Stimulated activated CD8-positive, alpha-beta memory T cell treated with anti-CD3 and anti-CD28 coated beads, Interleukin-15, amount 100 ng/mL, for 24 hours (primary cell): ENCODE measurements at regions not wholly inside any gene's neighbourhood (a gene's known extent, or its start where the extent isn't known, plus 50 kb on each side); places are given as distances from the start of the nearest gene placed in this dataset.
A peak's percentile ranks its signal among the peaks of the same experiment; 100 is the strongest.

Experiments used
- DNase-seq: peaks from one replicate; pipeline ENCODE4 v3.0.0-alpha.2; 2020; ENCODE audit warnings: low read depth

GRCh38 chr12:127358888-127359287, 908.1 kb upstream of the TMEM132C start:
- DNase-seq = no peak

- no peak for DNase-seq
Measured at GRCh38 chr12:127360580-127360979, 906.4 kb upstream of the TMEM132C start.

GRCh38 chr12:127362121-127362520, 904.8 kb upstream of the TMEM132C start:
- no peak for DNase-seq

GRCh38 chr12:127363392-127363791, 903.6 kb upstream of the TMEM132C start:
- DNase-seq = no peak

DNA sequence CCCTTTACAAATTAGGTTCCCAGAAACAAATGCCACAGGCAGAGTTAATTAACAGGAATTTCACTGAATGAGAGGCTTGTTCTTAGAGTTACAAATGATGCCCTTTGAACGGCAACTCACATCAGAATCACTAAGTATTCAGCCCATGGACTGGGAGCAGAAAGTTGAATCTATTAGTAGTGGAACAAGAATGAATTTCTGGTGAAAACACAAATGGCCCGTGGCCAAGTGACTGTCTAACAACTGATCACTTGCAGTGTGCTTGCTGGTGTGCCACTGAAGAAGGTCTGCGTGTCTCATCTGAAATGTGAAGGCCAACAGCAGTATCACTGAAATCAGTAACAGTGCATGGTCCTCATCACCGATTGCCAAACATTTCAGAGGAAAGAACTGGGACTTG, 893.4 kb upstream of the TMEM132C start:
- DNase-seq = no peak

DNA sequence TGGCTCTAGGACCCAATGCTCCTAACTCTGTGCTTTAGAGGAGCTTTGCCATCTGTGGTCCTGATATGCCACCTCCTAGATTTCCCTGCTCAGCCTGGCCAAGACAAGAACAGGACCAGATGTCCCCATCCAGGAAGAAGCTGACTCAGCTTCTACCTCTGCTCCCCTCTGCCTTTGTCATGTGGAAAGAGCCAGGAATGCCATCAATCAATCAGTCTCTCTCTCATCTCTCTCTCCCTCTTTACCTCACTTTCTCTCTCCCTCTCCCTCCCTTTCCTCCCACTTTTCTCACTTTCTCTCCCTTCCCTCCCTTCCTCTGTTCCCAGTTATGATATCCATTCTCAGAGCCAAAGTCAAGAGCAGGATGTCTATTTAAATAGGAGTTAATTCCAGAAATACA, 892.5 kb upstream of the TMEM132C start:
- DNase-seq = no peak

GRCh38 chr12:127381043-127381668, 885.8 kb upstream of the TMEM132C start:
- peak; percentile 15 for DNase-seq

GRCh38 chr12:127381681-127382080, 885.3 kb upstream of the TMEM132C start:
- DNase-seq = no peak

- DNase-seq = no peak
Measured at GRCh38 chr12:127383281-127383680, 883.7 kb upstream of the TMEM132C start.

DNA sequence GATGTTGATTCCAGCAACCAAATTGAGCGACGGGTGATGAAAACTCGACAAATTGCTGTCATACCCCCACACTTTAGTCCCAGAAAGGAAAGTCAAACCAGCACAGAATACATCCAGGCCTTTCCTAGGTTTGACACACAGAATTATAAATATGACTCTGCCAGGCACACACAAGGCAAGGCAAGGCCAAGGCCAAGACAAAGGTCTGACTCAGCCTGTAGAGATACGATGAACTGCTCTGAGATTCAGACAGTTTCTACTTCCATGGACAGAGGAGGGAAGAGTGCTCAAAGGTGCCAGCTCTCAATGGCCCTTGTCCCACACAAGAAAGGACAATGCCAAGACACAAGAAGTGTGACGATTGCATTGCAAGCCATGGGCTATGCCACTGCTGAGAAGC, 880.2 kb upstream of the TMEM132C start:
- no peak for DNase-seq

DNA sequence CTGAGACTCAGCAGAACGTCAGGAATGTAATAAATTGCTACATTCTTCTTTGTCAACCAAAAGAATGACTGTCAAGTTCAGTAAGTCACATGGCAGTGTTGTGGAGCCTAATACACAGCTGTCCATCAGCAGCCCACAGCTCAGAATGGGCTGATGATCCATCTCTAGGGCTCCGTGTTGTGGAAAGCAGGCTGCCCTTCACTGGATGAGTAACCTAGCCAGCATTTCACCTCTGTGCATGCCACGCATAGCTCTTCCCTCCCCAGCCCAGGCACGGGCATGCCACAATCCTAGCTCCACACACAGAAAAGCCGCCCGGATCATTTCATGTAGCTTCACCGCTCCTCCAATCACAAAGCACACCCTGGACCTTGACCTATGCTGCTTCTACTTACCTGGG, 878.0 kb upstream of the TMEM132C start:
- no peak for DNase-seq

DNA sequence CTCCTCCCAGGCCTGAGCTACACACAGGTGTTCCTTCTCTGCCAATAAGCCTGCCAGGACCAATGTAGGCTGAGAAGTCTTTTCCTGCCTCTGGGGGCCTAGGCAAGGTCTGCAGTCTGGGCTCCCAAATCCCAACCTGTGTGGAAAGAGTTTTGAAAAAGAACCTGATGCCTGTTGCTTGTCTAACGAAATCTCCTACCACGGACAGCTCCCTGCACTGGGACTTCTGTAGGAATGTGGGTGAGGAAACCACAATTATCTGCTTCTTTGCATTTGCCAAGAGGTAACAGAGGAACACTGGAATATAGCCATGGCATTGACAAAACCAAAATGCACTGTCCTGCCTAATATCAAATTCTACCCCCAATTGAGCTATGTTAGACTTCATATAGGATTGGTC, 877.0 kb upstream of the TMEM132C start:
- no peak for DNase-seq

DNA sequence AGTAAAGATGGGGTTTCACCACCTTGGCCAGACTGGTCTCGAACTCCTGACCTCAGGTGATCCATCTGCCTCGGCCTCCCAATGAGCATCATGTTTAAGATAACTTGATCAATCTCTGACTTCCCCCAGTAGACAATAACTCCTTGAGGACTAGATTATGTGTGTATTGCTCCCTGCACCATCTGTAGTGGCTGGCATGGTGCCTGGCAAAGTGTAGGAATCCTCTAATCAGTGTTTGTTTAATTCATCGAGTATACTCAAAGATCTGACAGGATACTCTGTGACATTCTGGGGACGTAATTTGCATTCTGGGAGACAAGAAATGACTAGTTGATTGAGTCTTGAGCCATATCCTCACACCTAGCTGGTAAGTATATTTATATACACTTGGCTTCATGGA, 873.5 kb upstream of the TMEM132C start:
- no peak for DNase-seq

DNA sequence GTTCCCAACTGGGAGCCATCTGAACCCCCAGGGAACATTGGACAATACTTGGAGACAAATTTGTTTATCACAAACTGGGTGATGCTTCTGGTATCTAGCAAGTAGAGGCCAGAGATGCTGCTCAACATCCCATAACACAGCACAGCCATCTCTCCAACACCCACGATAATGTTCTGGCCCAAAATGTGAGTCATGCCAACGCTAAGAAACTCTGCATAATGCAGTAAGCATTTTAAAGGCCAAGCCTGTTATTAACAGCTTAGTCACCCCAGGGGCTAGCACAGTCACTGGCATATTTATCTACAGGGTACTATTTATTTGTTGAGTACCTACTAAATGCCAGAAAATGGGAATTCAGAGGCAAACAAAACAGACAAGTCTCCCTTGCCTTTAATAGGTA, 873.1 kb upstream of the TMEM132C start:
- DNase-seq = no peak

GRCh38 chr12:127396734-127397133, 870.2 kb upstream of the TMEM132C start:
- DNase-seq = no peak

DNA sequence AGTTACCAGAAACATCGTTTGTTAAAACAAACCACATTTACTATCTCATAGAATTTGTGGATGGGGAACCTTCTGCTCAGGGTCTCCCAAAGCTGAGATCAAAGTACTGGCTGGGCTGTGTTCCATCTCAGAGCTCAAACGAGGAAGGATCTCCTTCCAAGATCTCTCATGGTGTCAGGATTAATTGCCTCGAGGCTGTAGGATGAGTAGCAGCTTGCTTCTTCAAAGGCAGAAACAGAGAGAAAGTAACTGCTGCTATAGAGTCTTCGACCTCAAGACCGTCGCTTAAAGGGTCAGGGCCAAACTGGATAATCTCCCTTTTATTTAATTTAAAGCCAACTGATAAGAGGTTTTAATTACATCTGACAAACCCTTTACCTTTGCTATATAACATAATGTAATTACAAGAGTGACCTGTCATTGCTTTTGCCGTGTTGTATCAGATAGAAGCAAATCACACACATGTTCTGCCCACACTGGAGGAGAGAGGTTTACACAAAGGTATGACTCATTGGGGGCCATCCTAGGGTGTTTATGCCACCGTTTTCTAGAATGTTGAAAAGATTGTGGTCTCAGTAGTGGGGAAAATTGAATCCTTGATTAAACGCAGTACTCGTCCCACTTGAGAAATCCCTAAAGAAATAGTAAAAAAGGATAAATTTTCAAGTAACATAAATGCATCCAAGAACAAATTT, 868.8 kb upstream of the TMEM132C start:
- DNase-seq = no peak

DNA sequence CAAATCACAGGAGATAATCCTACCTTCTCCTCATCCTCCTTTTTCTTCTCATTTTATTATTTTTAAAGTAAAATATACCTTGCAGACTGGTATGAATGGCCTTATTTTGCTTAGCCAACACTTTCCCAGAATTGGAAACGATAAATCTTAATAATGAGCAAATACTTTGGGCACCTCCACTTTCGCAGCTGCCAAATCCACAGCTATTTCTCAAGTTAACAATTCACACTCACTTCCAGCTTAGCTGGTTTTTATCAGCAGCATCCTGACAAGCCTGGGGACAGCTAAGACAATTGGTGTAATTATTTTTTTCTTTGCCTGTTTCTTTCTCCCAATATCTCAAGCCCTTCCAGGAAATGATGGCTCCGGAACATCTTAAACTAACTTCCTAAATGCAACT, 867.5 kb upstream of the TMEM132C start:
- no peak for DNase-seq

DNA sequence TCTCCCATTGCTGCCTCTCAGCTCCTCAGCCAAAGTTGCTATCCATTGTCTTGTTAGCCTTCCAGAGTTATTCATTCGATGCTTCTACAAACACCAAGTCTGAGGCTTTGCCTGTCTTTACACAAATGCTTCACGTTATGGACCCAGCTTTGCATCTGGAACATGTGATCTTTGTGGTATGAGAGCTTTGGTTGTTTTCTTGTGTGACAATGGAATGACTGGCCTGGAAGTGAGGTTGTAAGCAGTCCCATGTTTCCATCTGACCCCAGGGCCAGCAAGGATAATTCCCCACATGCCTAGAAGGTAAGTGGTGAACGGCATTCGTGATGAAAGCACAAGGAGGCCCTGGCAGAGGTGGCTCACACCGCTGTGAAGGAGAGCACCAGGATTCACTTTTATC, 866.7 kb upstream of the TMEM132C start:
- no peak for DNase-seq

- no peak for DNase-seq
Measured at GRCh38 chr12:127401005-127401404, 866.0 kb upstream of the TMEM132C start.

DNA sequence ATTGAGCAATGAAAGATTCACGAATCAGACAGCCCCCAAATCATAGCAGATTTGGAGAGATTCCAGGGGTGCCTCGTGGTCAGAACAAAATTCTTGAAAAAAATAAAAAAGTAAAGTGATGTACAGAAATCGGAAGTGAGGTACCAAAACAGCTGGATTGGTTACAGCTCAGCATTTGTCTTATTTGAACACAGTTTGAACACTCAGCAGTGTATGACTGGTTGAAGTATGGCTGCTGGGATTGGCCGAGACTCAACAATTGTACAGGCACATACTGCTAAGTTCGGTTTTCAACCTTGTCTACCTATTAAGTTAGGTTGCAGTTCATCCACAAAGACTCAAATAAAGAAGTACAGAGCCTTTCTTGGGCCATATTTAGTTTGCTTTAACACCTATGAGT, 865.4 kb upstream of the TMEM132C start:
- DNase-seq = no peak

- DNase-seq = no peak
Measured at GRCh38 chr12:127411166-127411915, 855.6 kb upstream of the TMEM132C start.

DNA sequence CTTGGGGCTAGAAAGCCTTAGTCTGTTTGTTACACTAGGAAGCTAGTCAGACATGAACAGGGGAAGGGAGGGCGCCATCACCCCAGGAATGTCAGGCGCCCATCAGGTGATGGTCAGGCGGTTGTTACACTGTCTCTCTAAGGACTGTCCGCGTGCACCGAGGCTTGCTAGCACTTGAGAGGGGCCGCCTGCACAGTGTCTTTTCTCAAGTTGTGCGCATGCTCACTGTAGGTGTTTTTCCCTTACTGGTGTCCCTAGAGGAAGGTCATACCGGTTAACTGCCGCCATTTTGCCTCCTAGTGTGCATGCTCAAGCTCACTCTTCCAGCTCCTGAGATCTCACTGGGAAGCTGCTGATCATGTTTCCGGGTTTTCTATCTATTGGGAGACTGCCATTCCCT, 855.0 kb upstream of the TMEM132C start:
- DNase-seq = no peak

- DNase-seq = no peak
Measured at GRCh38 chr12:127412866-127413265, 854.1 kb upstream of the TMEM132C start.
